ENCODE measurements at regions not wholly inside any gene's neighbourhood (a gene's known extent, or its start where the extent isn't known, plus 50 kb on each side); places are given as distances from the start of the nearest gene placed in this dataset.

DNA sequence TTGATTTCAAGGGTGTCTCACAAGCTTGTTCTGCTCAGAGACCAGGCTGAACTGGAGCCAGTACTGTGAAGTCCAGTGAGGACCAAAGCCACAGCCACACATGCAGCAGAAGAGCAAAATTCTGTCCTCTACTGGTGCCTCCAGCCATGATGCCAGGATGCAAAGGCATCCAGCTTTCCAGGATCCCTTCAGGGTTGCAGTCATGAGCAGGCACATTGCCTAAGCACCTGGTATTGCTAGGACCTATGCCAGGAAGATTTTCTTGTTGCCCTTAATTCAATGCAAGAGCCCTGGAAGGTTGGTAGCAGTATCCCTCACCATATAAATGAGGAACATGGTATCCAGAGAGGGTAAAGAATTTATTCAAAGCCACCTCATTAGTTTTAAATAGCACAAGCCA is 78.9 kb upstream of the CYRIA start:
- H2BK5ac ChIP-seq (ENCODE audit: insufficient read length, low read length) = no peak overlapping the region
- no peak overlapping the region for H3K4me2 ChIP-seq (ENCODE audit: insufficient read depth, insufficient read length, low read length)
- H3K18ac ChIP-seq (ENCODE audit: insufficient read length, low read depth, low read length) = no peak overlapping the region
- no peak overlapping the region for H3K56ac ChIP-seq (ENCODE audit: insufficient read length, low read depth, low read length)
- no peak overlapping the region for H4K91ac ChIP-seq (ENCODE audit: insufficient read length, low read depth, low read length)
- no peak overlapping the region for H2AK5ac ChIP-seq (ENCODE audit: insufficient read length, low read length)
- Mint-ChIP-seq H3K9me3 (no peaks in the 10 kb centered on the region; a peak in 1 of 5 replicates), H3K36me3 (ENCODE audit: insufficient read depth in 1 of 3, low read depth in 3 of 3) (no peaks in the 10 kb centered on the region), H3K27ac (no peak overlapping the region), H3K27me3 (ENCODE audit: low read depth) (peaks cover 4% of the 10 kb centered on the region; the same call in 1 of the 2 replicates), H3K4me3 (no peak overlapping the region), H3K4me1 (peaks cover 0 to 2% of the 10 kb centered on the region in 2 experiments; a peak in 1 of 4 replicates)
- H2BK120ac ChIP-seq (ENCODE audit: low read depth, low read length, poor library complexity, severe bottlenecking) = no peak overlapping the region
- H2AFZ ChIP-seq (ENCODE audit: low read length) = no peak overlapping the region
- no peak overlapping the region for H3T11ph ChIP-seq (ENCODE audit: low read length)
- no peaks in the 10 kb centered on the region for H3K9me3 ChIP-seq (ENCODE audit: control insufficient read depth, low read depth, low read length)
- H3K23me2 ChIP-seq (ENCODE audit: insufficient read length, low read depth, low read length, poor library complexity, severe bottlenecking) = no peaks in the 10 kb centered on the region
- H4K5ac ChIP-seq (ENCODE audit: insufficient read length, low read depth, low read length) = no peak overlapping the region
- no peak overlapping the region for H3K14ac ChIP-seq (ENCODE audit: insufficient read depth, low read length)
- H3K4me1 ChIP-seq (ENCODE audit: insufficient read depth, low read length) = no peaks in the 10 kb centered on the region
- H2BK12ac ChIP-seq (ENCODE audit: insufficient read length, low read depth, low read length) = no peak overlapping the region
- no peaks in the 10 kb centered on the region for H3K79me2 ChIP-seq (ENCODE audit: insufficient read depth, low read length)
- H3K27me3 ChIP-seq (ENCODE audit: insufficient read depth, low read length) = no peaks in the 10 kb centered on the region
- no peaks in the 10 kb centered on the region for H4K20me1 ChIP-seq (ENCODE audit: control insufficient read depth, insufficient read depth, insufficient read length)
- no peaks in the 10 kb centered on the region for H3K79me1 ChIP-seq (ENCODE audit: insufficient read depth, low read depth, low read length, poor library complexity, severe bottlenecking)
- no peak overlapping the region for H3K4ac ChIP-seq (ENCODE audit: low read depth, low read length)
- H2BK15ac ChIP-seq (ENCODE audit: low read depth, low read length) = no peak overlapping the region
- H2BK20ac ChIP-seq (ENCODE audit: low read depth, low read length, poor library complexity, severe bottlenecking) = no peak overlapping the region
- no peak overlapping the region for H3K23ac ChIP-seq (ENCODE audit: insufficient read length, low read depth, low read length)
- DNase-seq = no peak
- no peak overlapping the region for H3K27ac ChIP-seq (ENCODE audit: insufficient read length, low read depth, low read length)
- H3K9ac ChIP-seq (ENCODE audit: extremely low read depth, insufficient read length, low read length) = no peak overlapping the region
- no peak overlapping the region for H4K8ac ChIP-seq (replicated peaks; ENCODE audit: insufficient read length, low read depth, low read length)
- TF ChIP-seq, protein P1, sequence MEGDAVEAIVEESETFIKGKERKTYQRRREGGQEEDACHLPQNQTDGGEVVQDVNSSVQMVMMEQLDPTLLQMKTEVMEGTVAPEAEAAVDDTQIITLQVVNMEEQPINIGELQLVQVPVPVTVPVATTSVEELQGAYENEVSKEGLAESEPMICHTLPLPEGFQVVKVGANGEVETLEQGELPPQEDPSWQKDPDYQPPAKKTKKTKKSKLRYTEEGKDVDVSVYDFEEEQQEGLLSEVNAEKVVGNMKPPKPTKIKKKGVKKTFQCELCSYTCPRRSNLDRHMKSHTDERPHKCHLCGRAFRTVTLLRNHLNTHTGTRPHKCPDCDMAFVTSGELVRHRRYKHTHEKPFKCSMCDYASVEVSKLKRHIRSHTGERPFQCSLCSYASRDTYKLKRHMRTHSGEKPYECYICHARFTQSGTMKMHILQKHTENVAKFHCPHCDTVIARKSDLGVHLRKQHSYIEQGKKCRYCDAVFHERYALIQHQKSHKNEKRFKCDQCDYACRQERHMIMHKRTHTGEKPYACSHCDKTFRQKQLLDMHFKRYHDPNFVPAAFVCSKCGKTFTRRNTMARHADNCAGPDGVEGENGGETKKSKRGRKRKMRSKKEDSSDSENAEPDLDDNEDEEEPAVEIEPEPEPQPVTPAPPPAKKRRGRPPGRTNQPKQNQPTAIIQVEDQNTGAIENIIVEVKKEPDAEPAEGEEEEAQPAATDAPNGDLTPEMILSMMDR (conservative IDR thresholded peaks at IDR 0.05) = no peak

Measured in H9 (cell line).